ENCODE measurements at regions not wholly inside any gene's neighbourhood (a gene's known extent, or its start where the extent isn't known, plus 50 kb on each side); places are given as distances from the start of the nearest gene placed in this dataset.

DNA sequence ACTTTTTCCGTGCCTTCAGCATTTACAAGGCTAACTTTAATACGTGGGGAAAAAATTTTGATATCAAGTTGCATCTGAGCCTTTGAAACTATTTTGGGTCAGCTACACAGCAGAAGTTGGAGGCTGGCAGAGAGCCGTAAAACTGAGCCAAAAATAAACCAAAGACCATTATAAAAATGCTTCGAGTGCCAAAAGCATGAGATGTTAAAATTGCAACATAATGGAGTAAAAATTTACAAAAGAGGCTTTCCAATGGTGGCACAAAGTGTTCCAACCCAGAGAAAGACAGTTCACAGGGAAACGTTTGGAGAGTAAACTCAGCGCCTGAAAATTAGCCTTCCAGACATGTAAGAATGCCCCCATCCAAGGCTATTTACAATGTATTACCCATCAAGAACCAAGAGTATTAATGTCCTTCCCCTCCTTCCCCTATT is 190.3 kb downstream of the TLE1 start:
- H3K79me2 ChIP-seq (ENCODE audit: insufficient read depth, low read length) = no peaks in the 10 kb centered on the region
- H2AFZ ChIP-seq (ENCODE audit: low read length) = no peak overlapping the region
- no peaks in the 10 kb centered on the region for H3K4me1 ChIP-seq (ENCODE audit: insufficient read depth, low read length, poor library complexity, severe bottlenecking)
- H3K9me2 ChIP-seq (replicated peaks; ENCODE audit: low read depth, low read length) = no peaks in the 10 kb centered on the region
- H3K4me3 ChIP-seq (ENCODE audit: low read length, poor library complexity, severe bottlenecking) = no peak overlapping the region
- no peak overlapping the region for H3K4me2 ChIP-seq (ENCODE audit: low read depth, low read length, poor library complexity, severe bottlenecking)
- no peaks in the 10 kb centered on the region for H3F3A ChIP-seq (ENCODE audit: low read depth)
- H3K9ac ChIP-seq (ENCODE audit: low read depth, low read length, poor library complexity, severe bottlenecking) = no peak overlapping the region
- TF ChIP-seq, protein P1, sequence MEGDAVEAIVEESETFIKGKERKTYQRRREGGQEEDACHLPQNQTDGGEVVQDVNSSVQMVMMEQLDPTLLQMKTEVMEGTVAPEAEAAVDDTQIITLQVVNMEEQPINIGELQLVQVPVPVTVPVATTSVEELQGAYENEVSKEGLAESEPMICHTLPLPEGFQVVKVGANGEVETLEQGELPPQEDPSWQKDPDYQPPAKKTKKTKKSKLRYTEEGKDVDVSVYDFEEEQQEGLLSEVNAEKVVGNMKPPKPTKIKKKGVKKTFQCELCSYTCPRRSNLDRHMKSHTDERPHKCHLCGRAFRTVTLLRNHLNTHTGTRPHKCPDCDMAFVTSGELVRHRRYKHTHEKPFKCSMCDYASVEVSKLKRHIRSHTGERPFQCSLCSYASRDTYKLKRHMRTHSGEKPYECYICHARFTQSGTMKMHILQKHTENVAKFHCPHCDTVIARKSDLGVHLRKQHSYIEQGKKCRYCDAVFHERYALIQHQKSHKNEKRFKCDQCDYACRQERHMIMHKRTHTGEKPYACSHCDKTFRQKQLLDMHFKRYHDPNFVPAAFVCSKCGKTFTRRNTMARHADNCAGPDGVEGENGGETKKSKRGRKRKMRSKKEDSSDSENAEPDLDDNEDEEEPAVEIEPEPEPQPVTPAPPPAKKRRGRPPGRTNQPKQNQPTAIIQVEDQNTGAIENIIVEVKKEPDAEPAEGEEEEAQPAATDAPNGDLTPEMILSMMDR (conservative IDR thresholded peaks at IDR 0.05; ENCODE audit: low read length) = no peak
- no peak for TF ChIP-seq EZH2phosphoT487 (IDR thresholded peaks at IDR 0.05; ENCODE audit: borderline replicate concordance)
- H3K36me3 ChIP-seq (ENCODE audit: insufficient read depth, low read length) = no peaks in the 10 kb centered on the region
- no peaks in the 10 kb centered on the region for H4K20me1 ChIP-seq (ENCODE audit: insufficient read depth, low read length, poor library complexity, severe bottlenecking)
- no peaks in the 10 kb centered on the region for H3K9me3 ChIP-seq (ENCODE audit: insufficient read depth, low read depth, low read length)
- H3K27me3 ChIP-seq (ENCODE audit: insufficient read depth, low read length, poor library complexity, severe bottlenecking) = no peaks in the 10 kb centered on the region

DNA sequence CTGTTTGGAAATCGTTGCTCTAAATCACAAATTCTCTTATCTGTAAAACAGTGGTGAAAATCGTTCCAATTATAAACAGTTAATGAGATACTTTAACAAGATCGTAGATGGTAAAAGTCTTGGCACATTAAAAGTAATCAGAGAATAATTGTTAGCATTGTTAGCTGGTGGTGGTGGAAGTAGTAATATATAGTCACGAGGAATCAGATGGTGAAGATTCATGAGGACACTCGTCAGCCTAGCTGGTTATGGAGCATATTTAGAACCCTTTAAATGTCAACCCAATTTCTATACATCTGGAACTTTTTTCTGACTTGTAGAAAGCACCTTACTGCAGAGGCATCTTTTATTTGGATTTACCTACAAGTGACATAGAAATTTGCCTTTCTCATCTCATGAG is 190.8 kb downstream of the TLE1 start:
- Histone ChIP-seq H3K9me2 (replicated peaks; ENCODE audit: low read depth, low read length) (no peaks in the 10 kb centered on the region), H3K79me2 (ENCODE audit: insufficient read depth, low read length) (no peaks in the 10 kb centered on the region), H3F3A (ENCODE audit: low read depth) (no peaks in the 10 kb centered on the region), H3K4me3 (ENCODE audit: low read length, poor library complexity, severe bottlenecking) (no peak overlapping the region), H3K4me1 (ENCODE audit: insufficient read depth, low read length, poor library complexity, severe bottlenecking) (no peaks in the 10 kb centered on the region), H3K27me3 (ENCODE audit: insufficient read depth, low read length, poor library complexity, severe bottlenecking) (no peaks in the 10 kb centered on the region), H4K20me1 (ENCODE audit: insufficient read depth, low read length, poor library complexity, severe bottlenecking) (no peaks in the 10 kb centered on the region), H3K36me3 (ENCODE audit: insufficient read depth, low read length) (no peaks in the 10 kb centered on the region), H3K9ac (ENCODE audit: low read depth, low read length, poor library complexity, severe bottlenecking) (no peak overlapping the region), H3K9me3 (ENCODE audit: insufficient read depth, low read depth, low read length) (no peaks in the 10 kb centered on the region), H3K4me2 (ENCODE audit: low read depth, low read length, poor library complexity, severe bottlenecking) (no peak overlapping the region), H2AFZ (ENCODE audit: low read length) (no peak overlapping the region)
- no peak for TF ChIP-seq EZH2phosphoT487 (IDR thresholded peaks at IDR 0.05; ENCODE audit: borderline replicate concordance)
- TF ChIP-seq, protein P1 (conservative IDR thresholded peaks at IDR 0.05; ENCODE audit: low read length) = no peak

DNA sequence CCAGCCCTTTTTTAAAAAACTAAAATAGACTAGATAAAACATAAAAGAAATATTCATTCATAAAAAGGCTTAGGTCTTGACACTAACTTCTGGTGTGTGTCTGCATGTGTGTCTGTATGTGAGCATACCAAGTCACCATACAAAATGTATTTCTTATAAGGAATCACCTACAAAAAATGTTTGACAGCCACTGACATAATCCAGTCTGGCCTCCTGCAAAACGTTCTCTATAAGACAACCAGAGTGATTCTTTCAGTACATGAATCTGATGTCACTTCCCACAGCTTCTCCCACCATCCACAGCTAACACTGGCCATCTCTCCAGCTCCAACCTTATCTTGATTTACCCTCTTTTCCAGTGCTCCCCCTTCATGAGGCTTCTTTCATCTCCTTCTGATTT is 192.3 kb downstream of the TLE1 start:
- H3K4me2 ChIP-seq (ENCODE audit: low read depth, low read length, poor library complexity, severe bottlenecking) = no peak overlapping the region
- H3F3A ChIP-seq (ENCODE audit: low read depth) = no peaks in the 10 kb centered on the region
- no peak overlapping the region for H2AFZ ChIP-seq (ENCODE audit: low read length)
- no peaks in the 10 kb centered on the region for H3K9me3 ChIP-seq (ENCODE audit: insufficient read depth, low read depth, low read length)
- H3K9ac ChIP-seq (ENCODE audit: low read depth, low read length, poor library complexity, severe bottlenecking) = no peak overlapping the region
- no peaks in the 10 kb centered on the region for H3K4me1 ChIP-seq (ENCODE audit: insufficient read depth, low read length, poor library complexity, severe bottlenecking)
- H3K79me2 ChIP-seq (ENCODE audit: insufficient read depth, low read length) = no peaks in the 10 kb centered on the region
- no peaks in the 10 kb centered on the region for H3K36me3 ChIP-seq (ENCODE audit: insufficient read depth, low read length)
- TF ChIP-seq EZH2phosphoT487 (IDR thresholded peaks at IDR 0.05; ENCODE audit: borderline replicate concordance) = no peak
- TF ChIP-seq, protein P1 (conservative IDR thresholded peaks at IDR 0.05; ENCODE audit: low read length) = no peak
- H3K27me3 ChIP-seq (ENCODE audit: insufficient read depth, low read length, poor library complexity, severe bottlenecking) = no peaks in the 10 kb centered on the region
- no peak overlapping the region for H3K4me3 ChIP-seq (ENCODE audit: low read length, poor library complexity, severe bottlenecking)
- no peaks in the 10 kb centered on the region for H3K9me2 ChIP-seq (replicated peaks; ENCODE audit: low read depth, low read length)
- no peaks in the 10 kb centered on the region for H4K20me1 ChIP-seq (ENCODE audit: insufficient read depth, low read length, poor library complexity, severe bottlenecking)

All from Loucy (cell line).